Motor neuron (in vitro differentiated cells): ENCODE measurements at regions not wholly inside any gene's neighbourhood (a gene's known extent, or its start where the extent isn't known, plus 50 kb on each side); places are given as distances from the start of the nearest gene placed in this dataset.

Experiments used
- ATAC-seq, 8 experiments: fragments of 200-7000 bp; cut with Tn5 transposase; replicated peaks in 6 of 8; 2 replicates each; pipeline ENCODE4 v1.8.0; 2021; ENCODE audit warnings: mild to moderate bottlenecking in 8 of 8, moderate library complexity in 8 of 8
- H3K27ac ChIP-seq, 2 donors: fragments of 250-450 bp; sonication (Bioruptor Pico); 2 replicates each; pipeline ENCODE4 v1.9.0; 2021; ENCODE audit warnings: antibody characterized with exemption in 2 of 2, mild to moderate bottlenecking in 2 of 2, moderate library complexity in 1 of 2
- H3K4me1 ChIP-seq, 2 donors: fragments of 250-450 bp; sonication (Bioruptor Pico); replicated peaks in 1 of 2; 2 replicates each; pipeline ENCODE4 v1.6.1; 2021; ENCODE audit warnings: antibody characterized with exemption in 2 of 2, mild to moderate bottlenecking in 2 of 2, moderate library complexity in 1 of 2
- H3K4me3 ChIP-seq, 5 donors: fragments of 250-450 bp; sonication (Bioruptor Pico); 2 replicates each; pipeline ENCODE4 v1.9.0; 2021; ENCODE audit warnings: antibody characterized with exemption in 5 of 5, mild to moderate bottlenecking in 5 of 5, moderate library complexity in 4 of 5
- WGBS, 10 experiments: fragments of 450-650 bp; shearing (Covaris generic); methylation state at CpG; one replicate each; pipeline ENCODE4 v1.0.0; 2022; 5-methylcytosine and 5-hydroxymethylcytosine counted together
- in situ Hi-C, 9 experiments: fragments of 400-800 bp; cut with MboI; loops; one replicate each; pipeline ENCODE4 v1.15.0; 2021; ENCODE audit warnings: low sequenced_read_pairs in 9 of 9, low pct_unique_long_range_greater_than_20kb in 2 of 9; ENCODE audit not compliant: unreplicated experiment in 9 of 9

DNA sequence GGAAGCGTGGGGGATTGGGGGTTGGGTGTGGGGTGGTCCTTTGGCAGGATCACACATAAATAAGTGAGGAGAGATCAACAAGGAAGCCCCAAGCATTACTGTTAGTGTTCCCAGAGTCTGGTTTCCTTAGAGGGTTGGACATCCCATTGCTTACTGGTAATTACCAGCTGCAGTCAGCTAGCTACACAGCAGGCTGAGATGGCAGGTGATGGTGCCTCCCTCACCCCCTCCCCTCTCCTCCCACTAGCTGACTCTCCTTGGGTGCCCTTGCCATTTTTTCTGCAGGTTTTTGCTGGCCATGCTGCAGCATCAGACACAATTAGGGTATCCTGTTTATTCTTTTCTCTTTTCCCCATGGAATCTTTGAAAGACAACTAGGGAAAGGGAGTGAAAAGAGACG lies 107.5 kb upstream of the TLR4 start:
- Histone ChIP-seq H3K27ac (no peak overlapping the region), H3K4me3 (no peak overlapping the region), H3K4me1 (peaks cover 9 to 22% of the 10 kb centered on the region in 2 donors)
- peak in 5 of 8 experiments; percentile 32 to 68 (median 53) for ATAC-seq
- in situ Hi-C loops: no loop called here
- 0 to 50% (median 26%) methylated on average over 1 to 2 of the region's 2 CpGs; no CpG with 5 or more reads in 4 of the 10 experiments for WGBS, 10 experiments

DNA sequence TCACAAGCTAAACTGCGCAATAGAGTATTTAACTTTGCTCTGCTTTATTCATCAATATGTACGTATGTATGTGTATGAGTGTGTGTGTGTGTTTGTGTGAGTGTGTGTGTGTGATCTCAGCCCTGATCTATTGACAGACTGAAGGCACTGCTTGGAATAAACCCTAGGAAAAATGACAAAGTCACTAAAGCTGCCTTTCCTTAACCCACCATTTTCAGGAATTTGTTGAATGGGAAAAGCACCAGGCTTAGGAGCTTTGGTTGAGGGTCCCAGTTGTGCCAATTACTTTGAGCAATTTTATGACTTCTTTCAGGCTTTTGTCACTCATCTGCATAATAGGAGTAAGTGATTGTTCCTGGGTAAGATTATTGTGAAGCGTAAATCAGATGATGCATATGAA lies 108.6 kb upstream of the TLR4 start:
- no peak overlapping the region for H3K27ac ChIP-seq
- ATAC-seq: no peak
- no peak overlapping the region for H3K4me3 ChIP-seq
- 36 to 100% (median 87%) methylated on average over 1 to 3 of the region's 3 CpGs; no CpG with 5 or more reads in 2 of the 10 experiments for WGBS, 10 experiments
- in situ Hi-C loops: no loop called here
- H3K4me1 ChIP-seq: peaks cover 9 to 22% of the 10 kb centered on the region in 2 donors

DNA sequence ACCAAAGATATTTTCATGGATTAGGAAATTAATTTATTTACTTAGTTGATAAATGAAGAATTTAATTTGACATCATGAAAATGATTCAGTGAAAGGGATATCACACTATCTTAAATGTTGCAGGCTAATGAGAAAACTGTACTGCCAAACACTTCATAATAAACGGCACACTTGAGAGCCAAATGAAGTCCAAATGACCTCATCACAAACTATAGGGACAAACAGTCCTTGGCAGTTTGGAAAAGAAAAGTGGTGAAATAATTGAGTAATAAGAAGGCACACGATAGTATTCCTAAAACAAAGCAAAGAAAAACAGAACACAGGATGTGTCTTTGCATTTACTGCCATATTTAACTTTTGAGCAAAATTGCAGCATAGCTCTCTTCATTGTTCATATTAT lies 116.9 kb upstream of the TLR4 start:
- no peak overlapping the region for H3K27ac ChIP-seq
- no peak overlapping the region for H3K4me3 ChIP-seq
- 0 to 90% (median 67%) methylated on average over 1 to 2 of the region's 2 CpGs for WGBS, 10 experiments
- ATAC-seq: no peak
- H3K4me1 ChIP-seq: no peaks in the 10 kb centered on the region
- in situ Hi-C loops: no loop called here

DNA sequence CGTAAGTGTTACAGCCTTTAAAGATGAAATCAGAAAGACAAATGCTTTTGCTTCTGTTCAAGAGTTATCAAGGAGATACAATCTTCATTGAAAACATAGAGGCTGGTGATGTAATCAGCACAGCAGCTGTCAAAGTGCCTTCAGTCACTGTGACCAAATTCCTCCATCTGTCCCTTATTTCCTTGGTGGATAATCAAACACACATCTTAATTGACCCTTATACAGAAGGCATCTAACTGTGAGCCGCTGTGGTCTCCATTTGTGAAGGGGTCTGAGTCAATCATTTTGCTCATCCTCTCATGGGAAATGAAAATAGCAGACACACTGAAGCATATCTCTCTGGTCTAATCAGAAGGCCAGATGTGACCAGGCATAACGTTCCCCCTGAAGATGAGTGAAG lies 130.1 kb upstream of the TLR4 start:
- in situ Hi-C loops: no loop called here
- no peak overlapping the region for H3K4me3 ChIP-seq
- peaks cover 0 to 3% of the 10 kb centered on the region in 2 donors for H3K4me1 ChIP-seq
- peak in 3 of 8 experiments; percentile 42 to 58 (median 43) for ATAC-seq
- H3K27ac ChIP-seq: no peak overlapping the region
- WGBS, 10 experiments: 14 to 89% (median 41%) methylated on average over 1 to 3 of the region's 3 CpGs; no CpG with 5 or more reads in 3 of the 10 experiments

DNA sequence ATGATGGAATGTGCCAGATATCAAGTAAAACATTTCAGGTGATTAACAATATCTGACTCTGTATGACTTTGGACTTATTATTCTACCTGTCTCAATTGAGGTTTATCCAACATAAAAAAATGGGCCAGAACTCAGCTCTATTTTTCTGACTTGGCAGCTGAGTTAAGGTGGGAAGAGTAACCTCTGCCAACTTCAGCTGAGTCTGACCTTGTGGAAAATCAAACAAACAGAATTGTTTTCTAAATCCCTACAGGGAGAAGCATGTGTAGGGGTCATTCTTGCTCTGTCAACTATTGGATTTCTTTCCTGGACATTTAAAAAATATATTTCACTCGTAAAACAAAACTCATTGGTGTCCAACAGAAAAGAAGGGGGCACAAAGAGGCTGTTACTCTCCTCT lies 139.4 kb upstream of the TLR4 start:
- Histone ChIP-seq H3K4me3 (no peak overlapping the region), H3K27ac (no peak overlapping the region), H3K4me1 (peaks cover 9 to 12% of the 10 kb centered on the region in 2 donors)
- WGBS, 10 experiments: 33 to 100% (median 74%) methylated on average over 1 of the region's 1 CpG; no CpG with 5 or more reads in 4 of the 10 experiments
- ATAC-seq: no peak
- in situ Hi-C loops: no loop called here

DNA sequence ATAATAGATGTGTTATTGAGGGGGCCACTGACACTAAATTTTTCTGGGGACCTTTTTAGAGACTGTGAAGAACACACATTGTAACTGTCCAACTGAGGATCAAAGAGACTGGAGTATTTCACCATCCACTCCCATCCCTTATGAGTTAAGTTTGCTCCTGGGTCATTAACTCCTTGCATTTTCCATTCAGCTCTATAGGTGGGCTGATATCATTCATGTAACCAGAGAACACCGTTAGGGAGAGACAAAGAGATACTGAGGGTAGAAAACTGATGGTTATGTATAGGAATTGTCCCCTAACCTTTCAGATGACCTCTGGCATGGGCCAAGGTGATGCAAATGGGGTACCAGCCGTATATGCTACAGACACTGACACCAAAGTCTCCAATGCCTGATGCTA lies 142.4 kb upstream of the TLR4 start:
- peaks cover 9 to 12% of the 10 kb centered on the region in 2 donors for H3K4me1 ChIP-seq
- no peak for ATAC-seq
- H3K4me3 ChIP-seq: no peak overlapping the region
- in situ Hi-C loops: no loop called here
- no peak overlapping the region for H3K27ac ChIP-seq
- 0 to 40% (median 8%) methylated on average over 1 to 2 of the region's 2 CpGs; no CpG with 5 or more reads in 1 of the 10 experiments for WGBS, 10 experiments

DNA sequence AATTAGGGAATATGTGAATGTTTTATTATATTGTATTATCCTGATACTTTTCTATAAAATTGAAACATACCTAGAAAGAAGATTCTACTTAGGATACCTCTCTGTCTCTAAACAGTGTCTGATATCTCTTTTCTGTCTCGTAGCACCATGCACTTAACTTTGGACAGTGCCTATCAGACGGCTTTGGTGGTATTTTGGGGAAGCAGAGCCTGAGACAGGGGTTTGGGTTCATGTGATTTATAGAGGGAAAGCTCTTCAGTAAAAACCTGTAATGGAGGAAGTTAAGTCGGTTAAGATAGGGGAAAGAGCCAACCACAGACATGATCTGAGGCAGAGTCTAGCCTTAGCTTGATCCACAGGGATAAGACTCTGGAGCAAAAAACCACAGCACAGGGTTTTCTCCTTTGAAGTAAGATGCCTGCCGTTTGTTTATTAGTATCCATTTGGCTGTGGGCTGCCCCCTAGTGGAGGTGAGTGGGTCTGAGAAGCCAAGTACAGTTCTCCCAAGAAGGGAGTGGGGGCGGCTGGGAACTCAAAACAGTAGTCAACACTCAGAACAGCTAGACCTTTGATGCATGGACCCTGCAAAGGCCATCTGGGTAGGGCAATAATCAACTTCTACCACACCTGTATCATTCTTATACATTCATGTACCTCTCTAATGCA lies 141.2 kb upstream of the ASTN2 start:
- 20 to 86% (median 37%) methylated on average over 1 to 5 of the region's 5 CpGs; no CpG with 5 or more reads in 1 of the 10 experiments for WGBS, 10 experiments
- in situ Hi-C loops: no loop called here
- H3K27ac ChIP-seq: no peak overlapping the region
- H3K4me3 ChIP-seq: no peak overlapping the region
- no peaks in the 10 kb centered on the region for H3K4me1 ChIP-seq
- peak in 3 of 8 experiments; percentile 52 to 77 (median 67) for ATAC-seq

DNA sequence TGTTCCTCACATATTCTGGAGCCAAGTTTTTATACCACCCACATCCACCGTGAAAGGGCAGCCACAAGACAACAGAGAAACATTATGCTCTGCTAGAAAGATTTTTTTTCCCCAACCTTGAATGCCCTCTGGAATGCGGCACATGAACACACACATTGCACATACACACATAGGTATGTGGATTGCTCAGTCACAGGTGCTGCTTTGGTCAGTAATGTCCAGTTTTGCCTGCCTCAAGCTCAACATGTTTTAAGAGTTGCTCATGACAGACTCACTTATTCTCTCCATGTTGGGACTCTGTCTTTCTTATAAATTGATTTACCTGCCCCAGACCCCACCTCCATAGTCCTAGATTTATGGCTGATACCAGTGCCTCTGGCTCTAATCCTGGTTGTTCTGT lies 138.0 kb upstream of the ASTN2 start:
- H3K4me3 ChIP-seq: no peak overlapping the region
- H3K4me1 ChIP-seq: no peaks in the 10 kb centered on the region
- in situ Hi-C loops: no loop called here
- no peak for ATAC-seq
- H3K27ac ChIP-seq: no peak overlapping the region
- WGBS, 10 experiments: 20 to 100% (median 83%) methylated on average over 1 to 2 of the region's 2 CpGs; no CpG with 5 or more reads in 1 of the 10 experiments

DNA sequence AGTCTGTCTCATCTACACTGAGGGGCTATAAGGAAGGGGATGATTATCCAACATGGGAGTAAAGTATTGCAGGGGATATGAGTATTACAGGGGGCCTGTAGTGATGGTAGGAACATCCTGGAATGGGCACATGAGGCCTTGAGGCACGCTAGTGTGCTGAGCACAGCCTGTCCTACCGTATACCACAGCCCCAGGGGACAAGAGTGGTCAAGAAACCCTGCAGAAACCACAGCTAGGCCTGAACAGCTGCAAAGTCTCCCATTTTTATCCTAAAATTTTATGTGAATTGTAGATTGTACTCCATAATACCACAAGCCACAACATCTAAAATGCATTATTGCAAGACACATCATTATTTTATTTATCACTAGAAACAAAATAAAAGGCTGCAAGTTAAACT lies 136.3 kb upstream of the ASTN2 start:
- no peak for ATAC-seq
- no peak overlapping the region for H3K4me3 ChIP-seq
- in situ Hi-C loops: no loop called here
- WGBS, 10 experiments: 0 to 100% (median 40%) methylated on average over 1 to 2 of the region's 2 CpGs; no CpG with 5 or more reads in 3 of the 10 experiments
- no peaks in the 10 kb centered on the region for H3K4me1 ChIP-seq
- H3K27ac ChIP-seq: no peak overlapping the region

DNA sequence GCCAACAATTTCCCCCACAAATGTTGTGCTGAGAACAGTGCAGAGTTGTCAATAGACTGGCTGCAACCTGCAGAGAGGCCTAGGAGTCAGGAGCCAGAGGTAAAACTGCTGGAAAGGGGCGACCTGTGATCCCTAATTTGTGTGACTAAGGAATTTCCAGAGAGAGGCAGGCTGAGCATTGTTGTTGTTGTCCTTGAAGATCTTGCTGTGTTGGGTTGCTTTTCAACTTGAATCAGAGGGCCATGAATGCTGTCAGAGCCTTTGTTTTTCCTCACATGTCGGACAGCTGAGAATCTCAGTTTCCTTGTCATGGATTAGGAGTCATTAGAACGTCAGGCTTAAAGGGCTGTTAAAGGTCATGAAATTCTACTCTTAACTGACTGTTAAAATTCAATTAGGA lies 134.6 kb upstream of the ASTN2 start:
- Histone ChIP-seq H3K4me3 (no peak overlapping the region), H3K27ac (no peak overlapping the region), H3K4me1 (no peaks in the 10 kb centered on the region)
- WGBS, 10 experiments: 13 to 80% (median 52%) methylated on average over 1 to 3 of the region's 3 CpGs; no CpG with 5 or more reads in 1 of the 10 experiments
- in situ Hi-C loops: no loop called here
- no peak for ATAC-seq

DNA sequence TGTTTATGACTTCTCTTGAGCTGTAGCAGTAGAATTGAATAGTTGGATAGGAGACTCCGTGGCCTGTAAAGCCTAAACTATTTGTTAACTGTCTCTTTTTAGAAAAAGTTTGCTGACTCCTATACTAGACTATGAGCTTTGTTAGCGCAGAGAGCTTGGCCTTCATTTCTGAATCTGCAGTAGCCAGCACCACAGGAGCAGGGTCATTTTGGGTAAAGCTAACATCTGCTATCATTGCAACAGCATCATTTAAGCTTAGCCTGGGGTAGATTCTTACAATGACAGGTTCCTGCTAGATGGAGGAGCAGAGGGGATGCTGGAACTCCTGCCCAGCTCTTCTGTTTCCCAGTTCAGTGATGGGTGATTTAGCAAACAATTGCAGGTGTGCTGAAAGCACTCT lies 133.7 kb upstream of the ASTN2 start:
- Histone ChIP-seq H3K4me3 (no peak overlapping the region), H3K4me1 (no peaks in the 10 kb centered on the region), H3K27ac (no peak overlapping the region)
- 38 to 100% (median 100%) methylated on average over 1 to 2 of the region's 2 CpGs; no CpG with 5 or more reads in 3 of the 10 experiments for WGBS, 10 experiments
- ATAC-seq: no peak
- in situ Hi-C loops: no loop called here

DNA sequence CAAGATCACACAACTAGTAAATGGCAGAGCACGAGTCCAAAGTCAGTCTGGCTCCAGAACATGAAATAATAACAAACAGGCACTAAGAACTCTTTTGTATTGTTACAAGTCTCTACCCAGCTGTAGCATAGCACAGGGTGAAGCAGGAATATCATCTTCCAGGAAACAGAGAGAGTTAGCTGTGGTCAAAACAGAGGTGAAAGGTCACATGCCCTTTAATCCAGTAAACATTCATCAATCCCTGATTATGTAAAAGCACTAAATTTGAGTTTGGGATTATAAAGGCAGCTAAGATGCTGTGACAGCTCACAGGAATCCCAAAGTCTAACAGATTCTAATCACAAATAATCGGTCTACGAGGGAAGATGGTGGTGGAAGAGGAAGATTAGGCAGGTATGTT lies 133.0 kb upstream of the ASTN2 start:
- Histone ChIP-seq H3K27ac (no peak overlapping the region), H3K4me1 (no peaks in the 10 kb centered on the region), H3K4me3 (no peak overlapping the region)
- 38 to 100% (median 84%) methylated on average over 1 to 3 of the region's 3 CpGs; no CpG with 5 or more reads in 3 of the 10 experiments for WGBS, 10 experiments
- in situ Hi-C loops: no loop called here
- no peak for ATAC-seq

DNA sequence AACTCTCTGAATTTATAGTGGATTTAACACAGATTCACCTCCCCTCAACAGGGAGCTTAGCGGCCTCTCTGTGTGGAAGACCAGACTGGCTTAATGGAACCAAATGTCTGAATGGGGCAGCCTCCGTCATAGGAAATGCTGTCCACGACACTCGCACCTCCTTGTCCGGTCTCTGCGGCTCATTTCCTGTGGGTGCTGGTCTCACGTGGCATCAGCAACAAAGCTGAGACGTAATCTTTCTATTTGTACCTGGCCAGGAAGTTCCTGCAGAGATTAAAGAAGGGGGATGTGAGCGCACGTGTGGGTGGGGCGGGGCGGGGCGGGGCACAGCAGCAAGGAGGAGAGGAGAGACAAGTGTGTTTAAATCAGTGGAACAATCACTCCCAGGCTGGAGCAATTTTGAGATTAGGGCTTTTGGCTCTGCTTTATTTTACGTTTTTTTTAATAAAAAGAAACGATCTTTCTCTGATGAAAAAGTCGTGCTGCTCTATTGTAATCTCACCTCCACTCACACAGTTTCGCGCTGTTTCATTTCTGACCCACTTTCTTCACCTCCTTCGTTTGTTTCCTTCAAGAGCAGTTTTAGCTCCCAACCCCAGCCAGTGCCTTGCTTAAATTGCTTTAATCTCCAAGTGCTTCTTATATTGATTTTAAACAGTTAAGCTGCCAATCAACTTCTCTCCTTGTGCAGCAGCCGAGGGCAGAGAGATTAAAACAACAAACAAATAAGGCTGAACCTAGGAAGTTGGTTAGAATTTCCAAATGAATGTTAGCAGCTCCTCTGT lies 132.2 kb upstream of the ASTN2 start:
- Histone ChIP-seq H3K4me1 (no peaks in the 10 kb centered on the region), H3K4me3 (no peak overlapping the region), H3K27ac (no peak overlapping the region)
- WGBS, 10 experiments: 0 to 100% (median 52%) methylated on average over 1 to 12 of the region's 20 CpGs
- no peak for ATAC-seq
- in situ Hi-C loops: no loop called here
